ENCODE measurements at regions not wholly inside any gene's neighbourhood (a gene's known extent, or its start where the extent isn't known, plus 50 kb on each side); places are given as distances from the start of the nearest gene placed in this dataset.

- H3K27me3 Mint-ChIP-seq (ENCODE audit: unreplicated experiment) = no peaks in the 10 kb centered on the region
- H3K27ac Mint-ChIP-seq (ENCODE audit: unreplicated experiment) = no peak overlapping the region
- no peak overlapping the region for H3K4me3 Mint-ChIP-seq (ENCODE audit: unreplicated experiment)
- H3K4me1 Mint-ChIP-seq (ENCODE audit: unreplicated experiment) = no peaks in the 10 kb centered on the region
- H3K9me3 Mint-ChIP-seq (ENCODE audit: unreplicated experiment) = peaks cover 44% of the 10 kb centered on the region
- H3K36me3 Mint-ChIP-seq (ENCODE audit: unreplicated experiment) = no peaks in the 10 kb centered on the region
- no peak for DNase-seq (ENCODE audit: extremely low spot score, unreplicated experiment)
- no peak for TF ChIP-seq CTCF (IDR thresholded peaks at IDR 0.05)
Observed at GRCh38 chr2:52852006-52852405, 915.6 kb upstream of the CHAC2 start.

- Mint-ChIP-seq H3K27me3 (ENCODE audit: unreplicated experiment) (no peaks in the 10 kb centered on the region), H3K27ac (ENCODE audit: unreplicated experiment) (no peak overlapping the region), H3K4me3 (ENCODE audit: unreplicated experiment) (no peak overlapping the region), H3K9me3 (ENCODE audit: unreplicated experiment) (peaks cover 9% of the 10 kb centered on the region), H3K36me3 (ENCODE audit: unreplicated experiment) (no peaks in the 10 kb centered on the region), H3K4me1 (ENCODE audit: unreplicated experiment) (no peaks in the 10 kb centered on the region)
- no peak for TF ChIP-seq CTCF (IDR thresholded peaks at IDR 0.05)
- DNase-seq (ENCODE audit: extremely low spot score, unreplicated experiment) = no peak
Observed at GRCh38 chr2:52844701-52845423, 922.7 kb upstream of the CHAC2 start.

- no peaks in the 10 kb centered on the region for H3K36me3 Mint-ChIP-seq (ENCODE audit: unreplicated experiment)
- no peaks in the 10 kb centered on the region for H3K27me3 Mint-ChIP-seq (ENCODE audit: unreplicated experiment)
- H3K4me3 Mint-ChIP-seq (ENCODE audit: unreplicated experiment) = no peak overlapping the region
- no peak overlapping the region for H3K27ac Mint-ChIP-seq (ENCODE audit: unreplicated experiment)
- TF ChIP-seq CTCF (IDR thresholded peaks at IDR 0.05) = no peak
- H3K4me1 Mint-ChIP-seq (ENCODE audit: unreplicated experiment) = no peaks in the 10 kb centered on the region
- H3K9me3 Mint-ChIP-seq (ENCODE audit: unreplicated experiment) = no peaks in the 10 kb centered on the region
- DNase-seq (ENCODE audit: extremely low spot score, unreplicated experiment) = no peak
Observed at GRCh38 chr2:52835909-52836308, 931.7 kb upstream of the CHAC2 start.

- H3K36me3 Mint-ChIP-seq (ENCODE audit: unreplicated experiment) = no peaks in the 10 kb centered on the region
- no peak for TF ChIP-seq CTCF (IDR thresholded peaks at IDR 0.05)
- no peak overlapping the region for H3K27ac Mint-ChIP-seq (ENCODE audit: unreplicated experiment)
- H3K27me3 Mint-ChIP-seq (ENCODE audit: unreplicated experiment) = no peaks in the 10 kb centered on the region
- H3K4me1 Mint-ChIP-seq (ENCODE audit: unreplicated experiment) = no peaks in the 10 kb centered on the region
- DNase-seq (ENCODE audit: extremely low spot score, unreplicated experiment) = no peak
- no peak overlapping the region for H3K4me3 Mint-ChIP-seq (ENCODE audit: unreplicated experiment)
- no peaks in the 10 kb centered on the region for H3K9me3 Mint-ChIP-seq (ENCODE audit: unreplicated experiment)
Observed at GRCh38 chr2:52831216-52831615, 936.4 kb upstream of the CHAC2 start.

- Mint-ChIP-seq H3K27me3 (ENCODE audit: unreplicated experiment) (peaks cover 5% of the 10 kb centered on the region), H3K36me3 (ENCODE audit: unreplicated experiment) (no peaks in the 10 kb centered on the region), H3K4me1 (ENCODE audit: unreplicated experiment) (no peaks in the 10 kb centered on the region), H3K4me3 (ENCODE audit: unreplicated experiment) (no peak overlapping the region), H3K27ac (ENCODE audit: unreplicated experiment) (no peak overlapping the region), H3K9me3 (ENCODE audit: unreplicated experiment) (peaks cover 4% of the 10 kb centered on the region)
- no peak for DNase-seq (ENCODE audit: extremely low spot score, unreplicated experiment)
- TF ChIP-seq CTCF (IDR thresholded peaks at IDR 0.05) = no peak
Observed at GRCh38 chr2:52828112-52828511, 939.5 kb upstream of the CHAC2 start.
